Urothelium cell line (cell line): ENCODE measurements at regions not wholly inside any gene's neighbourhood (a gene's known extent, or its start where the extent isn't known, plus 50 kb on each side); places are given as distances from the start of the nearest gene placed in this dataset.
"Not testable (repeated sequence)": the region's sequence is repeated elsewhere in the genome, so short reads cannot be mapped to it uniquely, and the experiment has no call there.

Experiments
- DNase-seq: peaks from one replicate; pipeline ENCODE4 v3.0.0; 2011; ENCODE audit warnings: low spot score, mixed read lengths
- FAIRE-seq: peaks from 2 replicates; lab custom pipeline; 2011; peaks lifted over from hg19 to GRCh38; lab: Jason Lieb, UNC

DNA sequence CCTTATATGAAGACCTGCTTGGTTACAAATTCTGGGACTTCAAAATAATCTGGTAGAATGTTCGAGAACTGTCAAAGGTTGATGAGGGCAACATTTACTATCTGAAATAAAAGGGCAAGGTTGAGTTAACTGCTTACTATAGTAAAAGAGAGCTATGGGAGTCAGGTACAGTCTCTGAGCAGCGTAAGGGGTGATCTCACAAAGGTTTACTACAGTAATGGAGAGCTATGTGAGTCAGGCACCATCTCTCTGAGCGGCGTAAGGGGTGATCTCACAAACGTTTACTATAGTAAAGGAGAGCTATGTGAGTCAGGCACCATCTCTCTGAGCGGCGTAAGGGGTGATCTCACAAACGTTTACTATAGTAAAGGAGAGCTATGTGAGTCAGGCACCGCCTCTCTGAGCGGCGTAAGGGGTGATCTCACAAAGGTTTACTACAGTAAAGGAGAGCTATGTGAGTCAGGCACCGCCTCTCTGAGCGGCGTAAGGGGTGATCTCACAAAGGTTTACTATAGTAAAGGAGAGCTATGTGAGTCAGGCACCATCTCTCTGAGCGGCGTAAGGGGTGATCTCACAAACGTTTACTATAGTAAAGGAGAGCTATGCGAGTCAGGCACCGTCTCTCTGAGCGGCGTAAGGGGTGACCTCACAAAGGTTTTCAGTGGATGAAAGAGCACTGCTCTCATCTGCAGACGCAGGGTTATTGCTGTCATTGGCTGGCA lies 439.6 kb upstream of the B3GAT1 start:
- DNase-seq (peak; percentile 21), FAIRE-seq (peak; percentile 100)

DNA sequence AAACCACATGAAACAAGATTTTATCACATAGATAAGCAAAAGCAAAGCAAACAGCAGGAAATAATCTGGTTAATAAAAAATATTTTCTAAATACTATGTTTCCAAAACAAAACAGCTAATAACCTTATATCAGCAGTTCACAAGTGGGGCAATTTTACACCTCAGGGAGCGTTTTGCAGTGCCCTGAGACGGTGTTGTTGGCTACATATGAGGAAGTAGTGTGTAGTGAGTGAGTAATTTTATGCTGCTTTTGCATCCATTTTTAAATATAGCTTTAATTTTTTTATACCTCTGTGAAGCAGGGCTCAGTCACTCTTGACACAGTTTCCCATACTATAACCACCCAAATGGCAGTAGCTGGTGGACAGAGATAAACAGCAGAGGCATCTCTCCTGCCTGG lies 438.5 kb upstream of the B3GAT1 start:
- no peak for FAIRE-seq
- DNase-seq: no peak

DNA sequence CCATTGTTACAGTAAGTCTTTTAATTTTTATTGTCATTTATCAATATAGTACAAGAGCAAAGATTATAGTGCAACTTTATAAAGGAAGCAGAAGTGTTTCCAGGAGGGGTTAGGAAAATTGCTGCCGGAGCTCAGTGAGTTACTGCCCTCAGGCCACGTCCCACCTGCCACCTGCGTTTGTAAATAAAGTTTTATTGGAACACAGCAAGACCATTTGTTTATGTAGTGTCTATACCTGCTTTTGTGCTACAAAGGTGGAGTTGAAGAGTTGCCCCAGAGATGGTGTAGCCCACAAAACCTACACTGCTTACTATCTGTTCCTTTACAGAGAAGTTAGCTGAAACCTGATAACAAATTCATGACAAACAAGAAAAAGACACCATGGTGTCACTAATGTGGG lies 437.8 kb upstream of the B3GAT1 start:
- FAIRE-seq: no peak
- DNase-seq: no peak

DNA sequence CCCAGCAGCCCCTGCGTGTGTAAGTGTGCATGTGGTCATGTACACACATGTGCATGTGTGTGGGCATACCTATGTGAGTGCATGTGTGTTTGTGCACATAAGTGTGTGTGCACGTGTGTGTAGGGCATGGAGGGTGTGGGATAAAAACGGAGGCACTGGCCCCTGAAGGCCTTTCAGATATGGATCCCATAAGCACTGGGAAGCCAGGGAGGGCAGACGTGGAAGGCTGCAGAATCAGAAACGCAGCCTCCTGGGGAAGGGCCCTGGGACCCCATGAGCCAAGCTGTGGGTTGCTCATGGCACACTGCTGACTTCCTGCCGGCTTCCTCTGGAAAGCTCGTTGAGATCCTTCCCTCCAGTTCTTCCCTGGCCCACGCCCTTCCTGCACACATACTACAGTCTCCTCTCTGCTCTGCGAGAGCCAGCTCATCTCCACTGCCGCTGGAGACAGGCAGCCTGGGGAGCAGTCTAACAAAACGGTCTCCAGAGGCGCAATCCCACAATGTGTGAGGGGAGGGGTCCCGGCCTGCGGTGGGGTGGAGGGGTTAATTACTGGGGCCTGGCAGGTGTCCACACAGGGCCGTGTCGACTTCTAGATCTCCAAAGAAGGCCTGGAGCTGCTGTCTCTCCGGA lies 435.2 kb upstream of the B3GAT1 start:
- DNase-seq (no peak), FAIRE-seq (no peak)

DNA sequence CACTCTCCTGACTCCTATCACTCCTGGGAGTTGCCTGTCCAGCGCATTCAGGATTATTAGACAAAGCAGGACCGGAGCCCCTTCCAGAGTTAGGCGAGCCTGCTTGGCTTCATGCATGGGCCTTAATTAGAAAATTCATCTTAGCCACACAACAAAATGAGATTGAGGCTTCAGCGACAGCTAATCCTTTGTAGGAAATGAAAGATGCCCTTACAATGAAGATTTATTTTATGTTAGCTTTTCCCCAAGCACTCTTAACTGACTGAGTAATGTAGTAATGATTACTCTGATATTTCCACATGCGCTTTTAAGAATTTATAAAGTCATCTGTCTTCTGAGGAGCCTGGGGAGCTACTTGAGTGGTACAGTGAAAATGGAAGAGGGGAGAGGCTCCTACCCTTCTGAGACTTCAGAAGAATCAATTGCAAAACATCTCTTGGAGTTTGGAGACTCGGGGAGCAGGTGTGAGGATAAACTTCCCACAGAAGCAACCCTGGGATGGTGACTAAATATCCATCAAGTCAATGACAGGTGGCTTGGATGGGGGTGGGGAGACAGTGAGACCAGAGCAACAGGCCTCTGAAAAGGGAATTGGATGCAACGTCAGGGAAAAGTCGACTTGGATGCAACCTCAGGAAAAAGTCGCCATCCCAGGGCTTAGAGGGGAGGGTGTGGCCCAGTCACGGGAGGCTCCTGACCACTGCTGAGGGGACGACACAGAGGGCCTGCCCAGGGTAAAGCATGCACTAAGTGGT lies 434.5 kb upstream of the B3GAT1 start:
- FAIRE-seq: no peak
- no peak for DNase-seq

DNA sequence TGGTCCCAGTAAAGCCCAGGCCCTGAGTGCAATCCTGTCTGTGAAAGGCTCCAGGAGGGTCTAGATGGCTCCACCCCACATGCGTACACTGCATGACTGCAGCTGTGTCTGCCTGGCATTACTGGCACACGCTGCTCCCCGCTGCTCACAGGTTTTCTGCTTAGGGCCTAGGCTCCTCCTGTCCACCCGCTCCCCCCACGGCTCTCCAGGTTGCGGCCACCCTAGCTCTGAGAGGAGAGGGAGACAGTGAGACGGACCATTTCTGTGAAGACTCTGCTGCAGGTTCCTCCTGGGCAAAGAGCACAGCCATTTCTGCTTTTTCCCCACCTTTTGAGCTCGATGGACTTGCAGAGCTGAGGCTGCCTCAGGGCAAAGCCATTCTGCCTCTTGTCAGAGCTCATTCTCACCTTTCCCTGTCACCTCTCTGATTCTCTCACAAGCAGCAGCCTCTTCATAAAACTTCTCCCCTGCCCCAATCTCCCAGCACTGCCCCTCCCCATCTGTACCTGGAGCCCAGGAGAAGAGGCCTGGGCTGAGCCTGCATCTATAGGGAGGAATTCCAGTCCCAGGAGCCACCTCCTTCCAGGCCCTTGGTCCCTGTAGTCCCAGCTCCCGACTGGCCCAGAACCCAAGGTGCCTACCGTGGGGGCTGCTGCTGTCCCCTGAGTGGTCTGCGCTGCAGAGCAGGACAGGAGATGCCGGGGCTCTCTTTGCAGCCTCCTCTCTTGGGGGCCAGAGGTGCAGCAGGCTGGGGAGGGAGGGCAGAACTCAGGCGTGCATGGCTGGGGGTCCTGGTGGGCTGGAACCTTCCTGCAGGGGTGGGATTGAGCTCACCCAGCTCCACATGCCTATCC lies 433.7 kb upstream of the B3GAT1 start:
- no peak for DNase-seq
- FAIRE-seq: no peak

DNA sequence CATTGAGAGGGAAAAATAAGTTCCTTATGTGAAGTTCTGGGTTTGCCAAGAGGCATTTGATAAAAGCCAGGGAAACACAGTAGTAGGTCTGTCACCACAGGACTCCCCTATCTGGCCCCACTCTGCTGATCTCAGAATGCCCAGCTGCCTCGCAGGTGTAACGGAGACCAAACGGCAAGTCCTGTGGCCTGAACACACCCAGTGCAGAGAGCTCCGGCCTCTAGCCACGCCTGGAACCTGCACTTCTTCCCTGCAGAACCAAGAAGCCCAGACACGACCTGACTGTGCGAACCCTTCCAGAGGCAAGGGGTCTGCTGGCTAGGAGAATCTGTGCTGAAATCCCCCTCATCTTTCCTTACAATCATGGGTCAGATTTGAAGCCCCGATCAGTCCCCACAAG lies 432.8 kb upstream of the B3GAT1 start:
- no peak for DNase-seq
- no peak for FAIRE-seq

DNA sequence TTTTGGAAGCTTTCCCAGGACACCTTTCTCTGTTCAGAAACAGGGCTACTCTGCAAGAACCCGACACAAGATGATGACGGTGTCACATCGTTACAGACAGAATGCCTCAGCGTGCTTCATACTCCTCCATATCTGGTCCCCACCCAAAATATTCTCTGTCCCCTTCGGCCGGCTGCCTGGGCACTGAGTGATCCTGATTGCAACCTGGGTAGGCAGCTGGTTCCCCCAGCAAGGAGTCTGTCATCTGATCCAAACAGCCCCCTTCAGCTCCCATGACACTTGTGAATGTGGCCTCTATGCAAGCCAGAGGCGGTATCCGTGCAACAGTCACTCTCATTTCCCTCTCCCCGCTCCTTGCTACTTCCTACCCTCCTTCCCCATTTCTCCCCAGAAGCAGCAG lies 431.7 kb upstream of the B3GAT1 start:
- no peak for FAIRE-seq

DNA sequence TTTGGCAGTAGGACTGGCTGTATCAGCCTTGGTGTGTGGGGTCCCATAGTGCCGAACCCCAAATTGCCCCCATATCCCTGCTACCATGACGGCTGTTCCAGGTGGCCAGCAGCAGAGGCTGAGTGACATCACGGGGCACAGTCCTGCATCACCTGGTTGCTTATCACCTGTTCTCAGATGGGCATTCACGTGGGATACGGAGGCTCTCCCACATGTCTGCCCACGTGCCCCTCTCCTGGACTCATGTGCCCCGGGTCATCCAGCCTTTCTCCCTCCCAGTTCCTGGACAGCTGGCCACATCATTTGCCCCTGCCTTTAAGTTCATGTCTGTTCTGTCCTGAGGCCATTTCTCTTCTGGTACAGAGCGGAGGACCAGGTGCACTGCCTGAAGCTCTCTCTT lies 431.0 kb upstream of the B3GAT1 start:
- DNase-seq (no peak), FAIRE-seq (no peak)

More for the DNA sequence above, 431.7 kb upstream of the B3GAT1 start:
- DNase-seq: no peak

DNA sequence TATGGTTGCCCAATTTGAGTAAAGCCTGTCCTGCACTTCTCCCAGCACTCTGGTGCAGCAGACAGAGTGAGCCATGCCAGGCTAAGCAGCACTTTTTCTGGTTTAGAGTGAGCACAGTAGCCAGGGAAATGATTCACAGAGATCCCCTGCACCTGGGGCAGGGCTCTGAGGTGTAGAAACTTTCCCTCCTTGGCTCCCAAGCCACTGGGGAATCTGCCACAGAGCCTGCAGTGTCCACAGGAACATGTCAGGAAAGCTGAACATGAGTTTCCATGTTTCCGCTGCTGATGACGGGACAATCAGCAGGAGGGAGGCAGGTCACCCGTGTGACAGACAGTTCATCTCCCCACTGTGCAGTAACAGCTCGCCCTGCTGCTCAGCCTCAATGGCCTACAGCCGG lies 429.9 kb upstream of the B3GAT1 start:
- FAIRE-seq (no peak), DNase-seq (no peak)

DNA sequence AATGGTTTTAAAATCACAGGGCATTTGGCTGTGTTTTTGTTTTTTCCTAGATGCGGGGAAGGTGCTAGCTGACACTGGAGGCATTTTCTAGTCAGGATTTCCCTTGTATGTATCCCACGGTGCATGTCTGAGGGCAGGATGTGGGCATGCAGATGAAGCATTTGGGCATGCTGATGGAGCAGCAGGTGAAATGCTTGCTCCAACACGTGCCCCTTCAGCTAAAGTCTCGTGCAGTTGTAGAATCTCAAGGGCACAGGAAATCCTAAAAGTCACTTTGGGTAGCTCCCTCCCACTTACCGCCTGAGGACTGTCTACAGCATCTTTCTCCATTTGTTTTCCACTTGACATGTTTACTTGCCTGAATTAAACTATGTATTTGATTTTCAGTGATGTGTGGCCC lies 429.4 kb upstream of the B3GAT1 start:
- FAIRE-seq (no peak), DNase-seq (no peak)

DNA sequence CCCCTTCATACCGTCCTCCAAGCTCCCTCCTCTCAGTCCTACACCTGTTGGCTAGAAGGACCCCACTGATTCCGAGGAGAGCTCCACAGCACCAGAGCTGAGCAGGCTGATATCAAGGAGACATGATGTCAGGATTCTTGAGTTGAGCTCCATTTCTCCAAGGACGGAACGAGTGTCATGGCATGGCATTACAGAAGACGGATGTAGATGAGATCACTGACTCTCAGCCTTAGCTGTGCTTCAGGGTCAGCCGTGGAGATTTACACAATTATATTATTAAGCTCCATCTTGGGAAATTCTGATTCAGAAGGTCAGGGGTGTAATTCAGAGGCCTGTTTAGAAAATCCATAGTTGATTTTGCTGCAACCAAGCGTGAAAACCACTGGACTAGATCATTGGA lies 428.9 kb upstream of the B3GAT1 start:
- FAIRE-seq (no peak), DNase-seq (no peak)

DNA sequence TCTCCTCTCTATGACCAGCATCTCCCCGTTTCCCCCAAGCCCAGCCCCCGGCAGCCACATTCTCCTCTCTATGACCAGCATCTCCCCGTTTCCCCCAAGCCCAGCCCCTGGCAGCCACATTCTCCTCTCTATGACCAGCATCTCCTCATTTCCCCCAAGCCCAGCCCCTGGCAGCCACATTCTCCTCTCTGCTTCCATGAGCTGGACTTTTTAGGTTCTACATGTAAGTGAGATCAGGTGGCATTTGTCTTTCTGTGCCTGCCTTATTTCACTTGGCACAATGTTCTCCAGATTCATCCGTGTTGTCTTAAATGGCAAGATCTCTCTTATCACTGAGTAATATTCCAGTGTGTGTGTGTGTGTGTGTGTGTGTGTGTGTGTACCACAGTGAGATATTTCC lies 428.1 kb upstream of the B3GAT1 start:
- DNase-seq, FAIRE-seq: not testable (repeated sequence)

DNA sequence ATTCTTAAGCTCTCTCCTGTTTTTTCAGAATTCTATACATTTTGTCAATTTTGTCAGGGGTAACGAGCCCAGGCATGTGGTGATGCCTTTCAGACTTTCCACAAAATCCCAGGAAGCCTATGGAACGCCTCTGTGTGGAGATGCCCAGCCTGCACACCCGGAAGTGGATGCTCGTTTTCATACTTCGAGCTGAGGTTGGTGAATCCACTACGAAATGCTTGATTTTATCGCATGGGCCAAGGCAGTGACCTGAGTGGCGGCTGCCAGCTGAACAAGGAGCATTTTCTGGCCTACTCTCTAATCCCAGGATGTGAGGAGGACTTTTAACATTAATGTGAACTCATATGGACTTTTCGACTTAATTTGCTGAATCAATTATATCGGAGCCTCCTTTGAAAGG lies 426.7 kb upstream of the B3GAT1 start:
- FAIRE-seq (no peak), DNase-seq (no peak)

DNA sequence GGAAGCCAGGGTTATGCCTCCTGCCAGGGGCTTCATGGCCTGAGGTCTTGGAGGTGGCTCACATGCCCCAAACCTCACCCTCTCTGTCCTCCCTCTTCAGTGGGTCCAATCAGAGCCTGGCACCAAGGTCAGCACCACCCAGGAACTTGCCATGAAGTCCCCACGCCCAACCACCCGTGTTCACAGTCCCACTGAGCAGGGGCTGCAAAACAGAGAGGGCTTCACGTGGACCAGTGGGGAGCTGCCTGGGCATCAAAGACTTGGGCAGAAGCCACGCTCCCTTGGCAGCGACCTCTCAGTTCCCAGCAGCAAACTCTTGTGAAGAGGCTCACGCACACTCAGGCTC lies 425.8 kb upstream of the B3GAT1 start:
- FAIRE-seq (no peak), DNase-seq (no peak)

DNA sequence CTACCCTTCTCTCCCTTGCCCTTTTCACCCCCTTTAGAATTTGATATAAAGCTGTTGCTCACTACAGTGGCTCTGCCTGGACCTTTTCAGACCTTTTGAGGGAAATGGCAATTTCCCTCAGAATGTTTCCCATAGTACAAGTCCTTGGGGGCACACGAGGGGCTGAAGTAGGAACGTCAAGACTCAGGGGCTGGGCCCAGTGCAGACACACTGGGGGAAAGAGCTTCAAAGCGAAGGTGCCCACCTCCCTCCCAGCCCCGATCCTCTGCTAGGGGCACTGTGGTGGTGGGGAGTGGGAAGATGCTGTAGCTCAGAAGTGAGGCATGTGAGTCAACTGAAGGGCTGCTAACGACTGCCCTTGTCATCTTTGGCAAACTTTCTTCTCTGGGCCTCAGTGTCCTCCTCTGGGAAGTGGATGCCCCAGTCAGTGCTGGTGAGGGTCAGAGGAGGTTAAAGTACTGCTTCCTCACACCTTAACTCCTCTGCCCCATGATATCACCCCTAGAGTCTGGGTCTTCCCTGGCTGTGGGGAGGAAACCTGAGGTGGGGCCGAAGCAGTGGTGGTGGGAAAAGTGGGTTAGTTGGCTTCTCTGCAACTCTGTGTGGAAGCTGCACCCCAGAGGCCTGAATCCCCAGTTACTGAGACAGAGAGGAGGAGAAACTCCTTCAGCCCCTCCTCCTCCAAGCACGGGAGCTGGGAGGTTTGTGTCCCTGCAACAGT lies 425.3 kb upstream of the B3GAT1 start:
- DNase-seq: no peak
- no peak for FAIRE-seq

DNA sequence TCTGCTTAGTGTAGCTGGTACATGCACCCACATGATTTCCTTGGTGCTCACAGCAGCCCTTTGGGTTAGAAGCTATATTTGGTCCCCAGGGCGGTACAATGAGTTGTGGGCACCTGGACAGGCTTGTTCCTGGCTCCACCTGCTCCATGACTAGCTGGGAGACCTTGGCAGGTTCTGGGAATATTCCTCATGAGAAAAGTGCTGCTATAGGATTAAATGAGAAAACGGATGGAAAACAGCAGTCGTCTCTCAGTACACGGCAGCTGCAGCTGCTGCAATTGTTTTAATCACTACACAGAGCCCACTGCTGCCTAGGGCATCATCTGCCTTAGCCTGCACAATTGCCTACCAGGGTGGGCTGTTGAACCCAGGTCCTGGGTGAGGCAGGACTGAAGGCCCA lies 424.5 kb upstream of the B3GAT1 start:
- DNase-seq: no peak
- FAIRE-seq: no peak

DNA sequence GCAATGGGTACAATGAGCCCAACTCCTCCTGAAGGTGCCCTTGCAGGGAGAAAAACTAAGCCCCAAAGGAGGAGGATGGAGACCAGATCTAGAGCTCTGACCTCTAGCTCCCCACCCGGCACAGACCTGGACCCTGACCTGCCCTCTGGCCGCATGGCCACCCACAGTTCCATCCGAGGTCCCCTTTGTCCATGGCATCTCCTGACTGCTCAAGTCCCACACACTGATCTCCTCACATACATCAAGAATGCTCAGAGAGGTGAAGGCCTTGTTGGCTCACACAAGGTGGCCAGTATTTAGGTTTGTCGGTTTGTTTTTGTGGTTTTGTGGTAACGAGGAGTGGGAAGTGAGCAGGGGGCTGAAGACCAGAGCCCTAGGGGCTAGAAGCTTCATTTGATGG lies 423.5 kb upstream of the B3GAT1 start:
- DNase-seq: no peak
- FAIRE-seq: no peak

DNA sequence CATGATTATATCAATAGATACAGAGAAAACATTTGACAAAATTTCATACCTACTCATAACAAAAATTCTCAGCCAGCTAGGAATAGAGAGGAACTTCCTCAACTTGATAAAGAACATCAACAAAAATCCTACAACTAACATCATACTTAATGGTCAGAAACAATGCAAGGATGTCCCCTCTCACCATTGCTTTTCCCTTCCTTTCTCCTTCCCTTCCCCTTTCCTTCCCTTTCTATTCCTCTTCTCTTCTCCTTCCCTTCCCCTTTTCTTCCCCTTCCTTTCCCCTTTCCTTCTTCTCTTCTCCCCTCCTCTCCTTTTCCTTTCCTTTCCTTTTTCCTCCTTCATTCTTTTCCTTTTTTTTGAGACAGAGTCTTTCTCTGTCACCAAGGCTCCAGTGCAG lies 418.3 kb upstream of the B3GAT1 start:
- no peak for FAIRE-seq

DNA sequence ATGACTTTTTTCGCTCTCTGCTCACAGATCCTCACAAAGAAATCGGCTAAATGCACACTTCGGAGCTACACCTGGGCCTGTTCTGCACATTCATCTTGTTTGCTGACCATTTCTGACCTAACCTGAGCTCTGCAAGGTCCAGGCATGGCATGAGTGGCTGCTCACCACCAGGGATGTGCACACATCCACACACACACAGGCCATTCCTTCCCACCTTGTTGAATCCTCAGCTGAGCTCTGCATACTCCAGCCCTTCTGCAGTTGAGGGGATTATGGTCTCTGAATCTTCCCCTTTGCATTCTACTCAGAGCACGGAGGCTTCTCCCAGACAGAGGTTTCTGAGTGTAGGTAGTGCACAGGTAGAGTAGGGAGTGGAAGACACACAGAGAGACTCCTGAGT lies 411.9 kb upstream of the B3GAT1 start:
- no peak for DNase-seq
- no peak for FAIRE-seq

More for the DNA sequence above, 418.3 kb upstream of the B3GAT1 start:
- no peak for DNase-seq

DNA sequence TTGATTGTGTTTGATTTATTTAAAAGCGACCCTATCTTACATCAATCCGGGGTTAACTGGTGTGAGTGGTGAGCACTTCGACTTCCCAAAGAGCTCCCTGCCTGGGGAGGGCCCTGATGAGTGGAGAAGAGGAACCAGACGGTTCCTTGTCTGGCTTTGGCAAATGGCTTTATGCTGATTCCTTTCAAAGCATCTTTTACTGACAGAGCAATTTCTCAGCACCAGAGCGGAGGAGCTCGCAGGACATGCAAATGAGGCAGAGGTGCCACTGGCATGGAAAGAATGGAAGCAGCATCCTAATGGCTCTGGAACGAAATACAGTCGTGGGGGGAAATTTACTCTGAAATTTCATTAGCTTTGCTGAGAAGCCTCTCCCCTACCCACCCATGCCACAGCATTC lies 410.9 kb upstream of the B3GAT1 start:
- DNase-seq (no peak), FAIRE-seq (no peak)
